ENCODE measurements at regions not wholly inside any gene's neighbourhood (a gene's known extent, or its start where the extent isn't known, plus 50 kb on each side); places are given as distances from the start of the nearest gene placed in this dataset.

GRCh38 chr7:85705076-85705475 lies 518.2 kb upstream of the SEMA3D start:
- Histone ChIP-seq H3K27ac (no peak overlapping the region), H3K27me3 (no peaks in the 10 kb centered on the region), H3K9me3 (no peaks in the 10 kb centered on the region), H3K4me3 (no peak overlapping the region), H3K4me1 (no peaks in the 10 kb centered on the region), H3K36me3 (no peaks in the 10 kb centered on the region)
- DNase-seq (ENCODE audit: low spot score): no peak
- TF ChIP-seq CTCF (IDR thresholded peaks at IDR 0.05): no peak

- no peak for DNase-seq (ENCODE audit: low spot score)
- H3K27me3 ChIP-seq: no peaks in the 10 kb centered on the region
These were observed 516.6 kb upstream of the SEMA3D start for GRCh38 chr7:85703251-85704010.

DNA sequence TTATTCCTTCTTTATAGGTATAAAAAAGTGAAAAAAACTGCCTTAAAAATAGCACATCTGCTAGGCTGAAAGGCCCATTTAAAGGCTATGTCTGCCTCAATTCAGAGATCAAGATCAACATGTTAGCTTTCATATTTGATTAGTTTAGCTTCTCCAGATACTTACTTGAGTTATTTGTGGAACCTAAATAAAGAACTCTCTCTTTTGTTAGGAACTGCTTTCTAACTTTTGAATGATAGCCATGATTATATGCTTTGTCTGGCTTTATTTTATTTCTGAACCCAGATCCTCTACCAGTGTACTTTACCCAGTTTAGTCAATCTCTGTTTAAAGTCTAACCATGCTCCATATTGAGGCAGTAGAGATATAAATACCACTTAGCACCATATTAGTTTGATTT lies 515.5 kb upstream of the SEMA3D start:
- DNase-seq (ENCODE audit: low spot score): no peak
- Histone ChIP-seq H3K27ac (no peak overlapping the region), H3K9me3 (no peaks in the 10 kb centered on the region), H3K27me3 (no peaks in the 10 kb centered on the region), H3K4me3 (no peak overlapping the region), H3K4me1 (no peaks in the 10 kb centered on the region), H3K36me3 (no peaks in the 10 kb centered on the region)
- no peak for TF ChIP-seq CTCF (IDR thresholded peaks at IDR 0.05)

More at GRCh38 chr7:85703251-85704010, 516.6 kb upstream of the SEMA3D start:
- no peaks in the 10 kb centered on the region for H3K4me1 ChIP-seq
- no peaks in the 10 kb centered on the region for H3K9me3 ChIP-seq
- no peaks in the 10 kb centered on the region for H3K36me3 ChIP-seq
- no peak overlapping the region for H3K27ac ChIP-seq
- H3K4me3 ChIP-seq: no peak overlapping the region
- TF ChIP-seq CTCF (IDR thresholded peaks at IDR 0.05): no peak

- no peak overlapping the region for H3K27ac ChIP-seq
- H3K4me1 ChIP-seq: no peaks in the 10 kb centered on the region
- no peaks in the 10 kb centered on the region for H3K27me3 ChIP-seq
- H3K4me3 ChIP-seq: no peak overlapping the region
- H3K9me3 ChIP-seq: no peaks in the 10 kb centered on the region
- no peaks in the 10 kb centered on the region for H3K36me3 ChIP-seq
- TF ChIP-seq CTCF (IDR thresholded peaks at IDR 0.05): no peak
- no peak for DNase-seq (ENCODE audit: low spot score)
These were observed 512.6 kb upstream of the SEMA3D start for GRCh38 chr7:85699482-85699881.

DNA sequence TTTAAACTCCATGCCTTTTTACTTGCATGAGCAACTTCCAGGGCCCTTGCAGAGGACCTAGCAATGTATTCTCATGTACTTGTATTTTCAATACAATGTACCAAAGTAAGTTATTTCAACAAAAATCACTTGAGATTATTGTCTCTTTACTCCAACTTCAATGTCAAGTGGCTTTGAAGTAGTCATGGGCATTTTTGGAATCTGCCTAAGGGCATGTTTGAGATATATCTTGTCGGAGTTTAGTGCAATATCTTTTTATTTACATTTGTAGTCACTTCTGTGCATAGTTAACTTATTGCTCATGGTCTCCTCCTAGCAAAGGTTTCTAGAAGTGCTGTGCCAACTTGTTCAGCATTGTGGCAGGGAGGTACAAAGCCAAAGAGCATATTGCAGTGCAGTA lies 508.7 kb upstream of the SEMA3D start:
- TF ChIP-seq CTCF (IDR thresholded peaks at IDR 0.05): no peak
- no peak overlapping the region for H3K27ac ChIP-seq

GRCh38 chr7:85695041-85695440 lies 508.2 kb upstream of the SEMA3D start:
- no peak for DNase-seq (ENCODE audit: low spot score)
- H3K9me3 ChIP-seq: no peaks in the 10 kb centered on the region
- no peaks in the 10 kb centered on the region for H3K27me3 ChIP-seq
- no peaks in the 10 kb centered on the region for H3K4me1 ChIP-seq
- H3K36me3 ChIP-seq: no peaks in the 10 kb centered on the region
- H3K4me3 ChIP-seq: no peak overlapping the region
- H3K27ac ChIP-seq: no peak overlapping the region
- TF ChIP-seq CTCF (IDR thresholded peaks at IDR 0.05): no peak

More for the DNA sequence above, 508.7 kb upstream of the SEMA3D start:
- no peaks in the 10 kb centered on the region for H3K27me3 ChIP-seq
- DNase-seq (ENCODE audit: low spot score): no peak
- no peak overlapping the region for H3K4me3 ChIP-seq
- no peaks in the 10 kb centered on the region for H3K36me3 ChIP-seq
- H3K9me3 ChIP-seq: no peaks in the 10 kb centered on the region
- no peaks in the 10 kb centered on the region for H3K4me1 ChIP-seq
